GM19372 (cell line): ENCODE measurements at regions not wholly inside any gene's neighbourhood (a gene's known extent, or its start where the extent isn't known, plus 50 kb on each side); places are given as distances from the start of the nearest gene placed in this dataset.

Source experiments
- ATAC-seq: cut with Tn5 transposase; IDR thresholded peaks from one replicate; pipeline ENCODE4 v1.9.1; 2021; ENCODE audit warnings: mild to moderate bottlenecking, low read depth, moderate library complexity; ENCODE audit not compliant: unreplicated experiment

DNA sequence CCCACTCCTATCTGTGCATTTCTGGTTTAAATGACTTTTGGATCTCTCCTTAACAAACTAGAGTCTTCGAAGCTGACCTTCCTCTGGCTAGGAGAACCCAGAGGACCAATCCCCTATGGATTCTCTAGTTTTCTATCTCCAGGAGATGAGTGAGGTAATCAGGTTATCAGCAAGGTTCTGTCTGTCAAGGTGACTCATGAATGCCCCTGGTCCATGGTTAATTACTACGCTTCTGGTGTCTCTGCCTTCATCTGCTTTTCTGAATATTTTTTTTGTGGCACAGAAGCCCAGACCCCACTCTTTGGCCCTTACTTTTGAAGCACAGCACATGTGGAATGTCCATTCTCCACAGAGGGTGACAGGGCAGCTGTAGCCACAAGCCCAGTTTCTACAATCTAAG is 897.9 kb upstream of the KLHL29 start:
- no peak for ATAC-seq

DNA sequence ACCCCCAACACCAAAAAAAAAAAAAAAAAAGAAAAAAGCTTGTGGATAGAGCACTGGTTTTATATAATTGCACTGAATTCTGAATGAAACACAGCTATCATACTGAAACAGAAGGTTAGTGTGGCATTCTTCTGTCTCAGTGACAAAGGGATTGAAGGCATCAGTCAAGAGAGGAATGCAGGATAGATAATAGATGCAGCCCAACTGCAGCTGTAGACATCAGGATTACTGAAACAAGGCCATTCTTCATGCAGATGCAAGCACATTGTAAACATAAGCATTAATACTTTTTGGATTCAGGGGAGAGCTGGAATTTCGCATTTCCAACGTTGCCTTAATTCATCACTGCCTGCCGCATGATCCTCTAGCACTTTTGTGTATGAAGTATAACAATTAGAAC is 897.4 kb upstream of the KLHL29 start:
- ATAC-seq = no peak

DNA sequence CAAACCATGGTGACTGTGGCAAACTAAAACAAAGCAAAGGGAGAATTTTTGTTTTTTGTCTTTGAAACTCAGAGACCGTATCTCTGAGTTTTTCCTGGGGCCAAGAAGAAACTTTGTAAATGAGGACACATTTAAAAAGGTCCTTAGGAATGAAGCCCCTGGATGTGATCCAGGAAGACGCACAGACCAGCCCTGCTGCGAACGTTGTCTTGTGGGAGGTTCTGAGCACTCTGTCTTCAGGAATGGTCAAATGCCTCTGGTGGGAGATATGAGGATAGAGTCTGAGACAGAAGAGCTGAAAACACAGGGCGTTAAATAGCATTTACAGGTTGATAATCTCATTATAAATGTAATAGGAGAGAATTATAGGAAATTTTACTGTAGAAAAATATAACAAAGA is 893.5 kb upstream of the KLHL29 start:
- no peak for ATAC-seq

DNA sequence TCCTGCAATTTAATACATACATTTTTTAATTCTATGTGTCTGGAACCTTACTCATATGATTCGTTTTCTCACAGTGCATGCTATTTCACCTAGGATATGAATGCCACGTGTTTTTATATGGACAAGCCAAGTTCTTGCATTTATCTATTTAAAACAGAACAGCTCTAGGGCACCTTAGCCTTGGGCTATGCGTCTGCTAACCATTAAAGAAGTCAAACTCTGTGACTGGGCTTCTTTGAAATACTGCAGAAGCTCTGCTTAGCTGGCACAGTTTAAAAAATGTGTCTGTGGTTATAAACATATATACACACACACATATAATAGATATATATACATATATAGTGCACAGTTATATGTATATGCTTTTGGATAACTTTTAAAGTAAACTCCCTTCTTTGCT is 890.8 kb upstream of the KLHL29 start:
- no peak for ATAC-seq

DNA sequence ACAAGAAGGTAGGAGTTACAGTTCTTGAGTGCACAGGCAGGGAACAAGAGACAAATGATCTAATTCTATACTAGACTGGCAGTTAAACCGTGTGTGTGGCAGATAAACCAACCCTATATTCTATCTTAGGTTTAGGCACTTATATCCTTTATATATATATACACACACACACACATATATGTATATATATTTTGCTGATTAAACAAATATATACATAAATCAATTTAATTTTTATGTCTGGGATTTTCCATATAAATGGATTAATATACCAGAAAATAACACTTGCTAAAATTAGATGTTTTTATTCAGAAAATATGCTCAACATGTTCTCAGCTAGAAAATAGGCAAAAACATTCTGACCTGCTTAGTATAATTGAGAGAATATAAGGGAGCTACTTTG is 887.9 kb upstream of the KLHL29 start:
- ATAC-seq = no peak

DNA sequence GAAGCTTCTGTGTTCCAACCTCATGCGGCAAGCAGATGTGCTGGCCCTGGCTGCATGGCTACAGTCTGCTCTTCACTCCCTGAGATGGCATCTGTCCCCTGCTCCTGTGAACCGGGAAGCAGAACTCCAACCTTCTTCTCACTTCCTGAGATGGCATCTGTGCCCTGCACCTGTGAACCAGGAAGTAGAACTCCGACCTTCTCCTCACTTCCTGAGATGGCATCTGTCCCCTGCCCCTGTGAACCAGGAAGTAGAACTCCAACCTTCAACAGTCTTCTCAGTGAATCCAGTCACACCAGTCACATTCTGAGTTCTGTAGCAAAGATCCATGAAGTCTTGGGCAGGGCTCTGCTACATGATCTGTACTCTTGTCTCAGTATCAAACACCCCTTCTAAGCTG is 887.2 kb upstream of the KLHL29 start:
- no peak for ATAC-seq

DNA sequence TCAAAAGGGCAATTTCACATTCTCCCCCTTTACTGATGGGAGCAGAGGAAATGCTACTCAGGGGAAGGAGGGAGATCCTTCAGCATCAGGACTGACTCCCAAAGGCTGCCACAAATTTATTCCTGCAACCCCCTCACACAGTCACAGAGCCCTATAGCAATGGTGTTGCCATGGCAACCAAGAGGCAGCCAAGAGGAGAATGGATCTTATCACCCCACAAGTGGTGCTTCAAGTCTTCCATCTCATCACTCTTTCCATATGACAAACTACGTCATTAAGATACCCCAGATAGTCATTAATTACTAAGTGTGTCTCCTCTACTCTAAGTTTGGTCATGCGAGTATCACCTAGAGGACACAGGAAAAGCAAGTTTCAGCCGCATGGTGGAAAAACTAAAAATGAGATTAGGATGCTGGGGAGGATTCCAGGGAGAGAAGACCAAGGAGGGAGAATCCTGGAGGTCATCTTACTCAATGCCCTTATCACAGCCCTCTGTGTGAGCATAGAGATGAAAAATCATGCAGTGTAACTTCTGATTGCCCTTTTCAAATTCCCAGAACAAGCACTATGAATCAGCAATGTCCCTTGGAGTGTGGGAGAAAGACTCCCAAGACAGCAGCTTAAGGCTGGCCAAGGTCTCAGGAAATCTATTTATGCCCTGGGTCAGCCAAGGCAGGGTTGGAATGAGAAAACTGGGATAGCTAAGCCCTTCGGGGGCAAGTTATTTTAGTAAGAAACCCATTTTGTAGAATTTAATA is 885.7 kb upstream of the KLHL29 start:
- no peak for ATAC-seq

DNA sequence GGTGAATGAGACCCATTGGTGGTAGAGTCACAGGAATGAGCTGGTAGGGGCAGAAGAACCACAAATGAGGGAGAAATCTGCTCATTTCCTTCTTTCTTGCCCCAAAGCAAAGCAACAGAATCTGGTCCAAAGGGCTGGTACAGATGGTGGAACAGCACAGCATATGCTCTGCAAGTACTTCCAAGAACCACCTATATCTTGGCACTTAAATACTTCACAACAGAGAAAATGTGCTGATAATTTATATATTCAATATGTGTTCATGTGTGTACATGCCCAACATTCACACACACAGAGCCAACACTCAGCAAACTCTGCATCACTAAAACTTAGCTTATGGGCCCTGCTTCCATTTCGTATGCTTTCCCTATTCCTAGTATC is 884.4 kb upstream of the KLHL29 start:
- no peak for ATAC-seq

DNA sequence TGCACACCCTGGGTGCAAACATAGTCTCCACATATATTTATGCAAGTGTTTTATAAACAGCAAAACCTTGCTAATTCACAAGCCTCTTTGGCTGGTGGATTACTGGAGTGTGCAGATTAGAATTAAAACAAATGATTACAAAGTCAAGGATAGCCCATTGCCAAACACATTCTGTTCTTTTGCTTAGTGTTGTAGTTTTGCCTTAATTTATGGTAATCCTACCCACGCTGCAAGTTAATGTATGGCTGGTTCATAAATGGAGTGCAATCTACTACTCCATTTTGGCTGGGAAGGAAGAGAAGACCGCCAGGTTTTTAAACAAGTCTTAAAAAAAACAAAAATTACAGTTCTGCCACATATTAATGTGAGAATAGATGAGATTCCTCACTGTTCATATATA is 883.1 kb upstream of the KLHL29 start:
- no peak for ATAC-seq

DNA sequence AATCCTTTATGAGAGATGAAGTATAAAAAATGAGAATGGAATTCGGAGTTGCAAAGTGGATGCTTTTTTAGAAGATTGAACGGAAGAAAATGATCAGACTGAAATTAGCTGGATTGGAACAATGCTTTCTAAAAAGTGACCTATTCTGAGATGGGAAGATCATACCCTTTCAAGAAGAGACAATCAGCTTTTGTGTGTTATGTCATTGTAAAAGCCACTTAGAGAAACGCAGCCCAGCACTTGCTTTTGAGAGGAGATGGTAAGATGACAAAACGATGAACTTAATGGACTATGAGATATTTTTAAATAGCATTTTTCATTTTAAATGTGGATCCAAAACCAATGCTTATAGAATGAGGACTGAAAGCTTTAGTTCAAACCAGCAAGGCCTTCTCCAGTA is 871.4 kb upstream of the KLHL29 start:
- no peak for ATAC-seq

DNA sequence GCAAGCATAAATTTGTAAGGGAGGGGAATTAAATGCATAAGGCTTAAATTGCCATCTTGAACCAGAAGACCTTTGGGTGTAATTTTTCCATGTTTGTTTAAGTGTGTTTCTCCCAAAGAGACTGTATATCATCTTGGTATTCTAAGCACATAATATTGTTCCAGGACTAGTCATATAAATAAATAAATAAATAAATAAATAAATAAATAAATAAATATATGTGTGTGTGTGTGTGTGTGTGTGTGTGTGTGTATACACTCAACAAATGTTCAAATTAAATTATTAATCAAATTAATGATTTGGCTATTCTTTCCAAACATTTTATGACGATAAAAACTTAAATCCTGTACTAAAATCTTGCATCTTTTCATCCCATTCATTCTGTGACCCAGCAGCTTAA is 867.8 kb upstream of the KLHL29 start:
- ATAC-seq = no peak

DNA sequence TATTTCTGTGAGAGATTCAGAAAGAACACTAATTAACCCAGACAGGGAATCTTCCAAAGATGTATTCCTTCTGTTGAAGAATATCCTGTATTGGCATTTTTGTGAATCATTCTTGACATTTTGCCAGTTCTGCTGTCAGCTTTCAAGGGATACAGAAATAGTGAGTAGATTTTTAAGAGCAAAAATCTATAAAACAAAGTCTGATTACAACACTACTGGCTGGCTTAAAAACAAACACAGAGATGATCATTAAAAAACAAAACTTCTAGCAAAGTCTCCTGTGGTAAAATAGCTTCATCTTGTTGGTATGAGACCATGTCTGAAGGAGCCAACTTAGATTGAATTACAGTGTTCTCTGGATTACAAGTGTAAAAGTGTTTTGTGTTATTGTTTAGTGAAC is 866.3 kb upstream of the KLHL29 start:
- ATAC-seq = no peak

DNA sequence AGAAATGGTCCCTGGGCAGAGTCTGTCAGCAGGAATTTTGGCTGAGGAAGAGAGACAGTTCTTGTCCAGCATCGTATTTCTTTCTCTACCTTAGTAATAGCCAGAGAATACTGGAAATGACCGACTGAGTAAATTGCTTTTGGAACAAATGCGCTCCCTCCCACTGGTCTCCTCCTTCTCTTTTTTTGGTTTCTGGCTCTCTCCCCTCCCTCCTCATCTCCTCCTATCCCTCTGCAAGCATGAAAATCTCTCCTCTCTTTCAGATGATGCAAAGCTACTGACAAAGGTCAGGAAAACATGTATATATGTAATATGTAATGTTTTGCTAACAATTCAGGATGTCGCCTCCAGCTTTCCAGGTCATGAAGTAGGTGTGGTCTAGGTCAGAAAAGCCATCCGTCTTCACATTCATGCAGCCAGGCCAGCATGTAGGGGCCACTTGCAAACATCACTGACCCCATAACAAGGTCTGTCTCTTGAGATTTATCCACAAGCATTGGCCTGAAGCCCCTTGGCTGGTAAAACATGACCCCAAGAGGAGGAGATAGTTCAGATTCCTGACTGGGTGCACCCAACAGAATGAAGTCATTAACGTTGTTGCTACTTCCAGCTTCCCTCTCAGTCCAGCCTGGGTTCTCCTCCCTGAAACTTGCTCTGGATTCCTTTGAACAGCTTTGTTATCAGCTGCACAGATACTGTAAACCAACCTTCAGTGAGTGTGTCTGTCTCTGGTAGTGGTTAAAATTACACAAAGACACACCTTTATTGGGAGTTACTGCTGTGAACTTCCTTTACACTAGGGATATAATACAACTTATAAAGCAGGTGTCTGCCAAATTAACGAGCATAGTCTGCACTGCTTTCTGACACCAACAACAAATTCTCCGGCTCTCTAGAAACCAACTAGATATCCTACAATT is 864.4 kb upstream of the KLHL29 start:
- ATAC-seq = no peak

DNA sequence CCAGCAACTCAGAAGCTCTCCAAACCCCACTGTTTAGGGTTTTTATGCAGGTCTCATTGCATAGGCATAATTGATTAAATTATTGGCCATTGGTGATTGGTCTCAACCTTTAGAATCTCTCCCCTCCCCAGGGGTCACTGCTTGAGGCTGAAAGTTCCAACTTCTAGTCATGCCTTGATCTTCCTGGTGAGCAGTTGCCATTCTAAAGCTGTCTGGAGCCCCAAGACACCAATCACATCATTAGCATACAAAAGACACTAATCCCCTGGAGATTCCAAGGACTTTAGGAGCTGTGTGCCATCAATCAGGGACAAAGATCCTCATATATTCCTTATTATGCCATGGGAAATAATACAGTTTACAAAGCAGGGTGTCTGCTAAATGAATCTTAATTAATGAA is 863.4 kb upstream of the KLHL29 start:
- no peak for ATAC-seq

DNA sequence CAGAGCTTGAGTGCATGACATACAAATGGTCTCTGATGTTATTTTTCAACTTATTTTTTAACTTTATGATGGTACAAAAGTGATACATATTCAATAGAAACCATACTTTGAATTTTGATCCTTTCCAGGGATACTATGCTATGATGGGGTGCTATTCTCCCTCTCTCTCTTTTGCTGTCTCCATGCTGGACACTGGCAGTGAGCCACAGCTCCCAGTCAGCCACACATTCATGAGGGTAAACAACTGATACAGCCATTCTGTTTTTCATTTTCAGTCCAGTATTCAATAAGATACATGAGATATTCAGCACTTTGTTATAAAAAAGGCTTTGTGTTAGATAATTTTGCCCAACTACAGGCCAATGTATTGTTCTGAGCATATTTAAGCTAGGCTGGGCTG is 859.3 kb upstream of the KLHL29 start:
- ATAC-seq = no peak

DNA sequence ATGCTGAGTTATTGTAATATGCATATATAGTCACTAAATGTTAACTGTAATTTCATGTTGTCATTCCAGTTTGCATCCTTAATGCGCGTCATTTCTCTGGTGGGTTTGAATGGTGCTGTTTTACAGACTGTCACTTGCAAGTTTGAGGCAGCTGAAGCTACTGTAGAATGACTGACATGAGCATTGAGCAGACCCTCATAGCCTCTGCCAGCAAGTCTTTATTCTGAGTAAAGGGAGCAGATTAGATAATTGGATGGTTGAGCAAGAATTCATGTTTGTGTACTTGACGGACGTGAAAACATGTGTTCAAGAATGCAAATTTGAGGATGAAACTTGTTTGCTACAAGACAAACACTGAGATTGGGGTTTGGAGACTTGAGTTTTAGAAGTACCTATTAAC is 854.8 kb upstream of the KLHL29 start:
- ATAC-seq = no peak

DNA sequence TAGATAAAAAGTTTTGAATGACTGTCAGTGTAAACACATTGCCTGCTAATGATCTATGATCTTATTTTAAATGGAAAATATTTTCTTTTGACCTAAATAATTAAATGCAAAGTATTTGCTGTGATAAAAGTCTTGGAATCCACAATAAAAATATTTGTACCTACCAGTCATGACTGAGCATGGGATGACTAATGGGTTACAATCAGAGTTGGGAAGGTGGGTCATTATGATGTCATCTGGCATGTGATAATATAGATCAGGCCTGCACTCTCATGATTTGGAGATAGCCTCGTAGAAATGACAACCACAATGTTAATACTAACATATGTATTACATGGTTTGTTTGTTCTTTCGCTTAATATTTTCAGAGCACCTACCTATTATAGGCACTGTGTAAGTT is 848.8 kb upstream of the KLHL29 start:
- no peak for ATAC-seq

DNA sequence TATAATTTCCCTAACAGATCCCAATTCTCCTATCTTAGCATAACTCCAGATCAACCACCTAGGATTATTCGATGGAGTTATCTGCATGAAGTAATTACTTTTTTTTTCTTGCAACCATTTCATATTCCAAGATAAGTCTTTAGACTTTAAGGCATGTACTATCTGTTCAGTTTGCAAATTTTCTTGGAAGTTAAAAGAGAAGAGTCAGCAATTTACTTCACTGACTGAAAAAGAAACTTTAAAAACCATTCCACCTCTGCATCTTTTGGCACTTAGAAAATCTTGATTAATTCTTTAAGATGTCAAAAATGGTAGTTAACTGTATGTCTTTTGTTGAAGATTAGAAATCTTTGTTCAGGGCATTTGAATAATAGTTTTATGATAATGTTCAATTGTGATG is 830.5 kb upstream of the KLHL29 start:
- ATAC-seq = no peak

DNA sequence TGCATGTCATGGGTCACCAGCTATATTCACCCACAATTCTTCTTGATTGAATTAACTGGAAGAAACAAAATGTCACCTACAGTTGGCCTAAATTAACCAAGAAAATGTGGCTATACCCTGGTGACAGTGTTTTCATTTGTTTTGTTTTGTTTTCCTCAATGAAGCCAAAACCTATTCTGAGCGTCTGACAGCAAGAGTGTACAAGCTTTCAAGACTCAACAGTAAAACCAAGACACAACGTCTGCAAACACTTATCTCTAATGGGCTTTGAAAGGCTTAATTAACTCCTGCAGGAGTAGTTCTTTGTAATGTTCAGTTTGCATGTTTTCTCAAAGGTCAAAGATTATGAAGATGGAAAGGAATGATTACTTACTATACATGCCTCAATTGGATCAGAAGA is 827.6 kb upstream of the KLHL29 start:
- no peak for ATAC-seq

DNA sequence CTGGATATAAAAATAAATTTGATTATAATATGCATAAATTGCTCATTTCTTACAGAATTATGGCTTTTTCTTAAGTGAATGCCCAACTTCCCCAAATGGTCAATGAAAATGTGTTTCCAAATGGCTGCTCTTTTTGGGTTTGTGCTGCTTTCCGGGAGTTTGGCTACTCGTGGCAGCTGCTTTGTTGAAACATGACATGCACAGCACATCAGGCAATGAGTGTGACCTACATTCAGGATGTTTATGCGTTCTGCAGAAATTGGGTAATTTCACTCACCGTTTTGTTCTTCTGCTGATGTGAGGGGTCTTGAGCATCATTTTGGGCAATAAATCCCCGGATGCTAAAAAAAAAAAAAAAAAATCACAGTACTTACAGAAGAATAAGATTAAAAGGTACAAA is 825.0 kb upstream of the KLHL29 start:
- ATAC-seq = no peak

DNA sequence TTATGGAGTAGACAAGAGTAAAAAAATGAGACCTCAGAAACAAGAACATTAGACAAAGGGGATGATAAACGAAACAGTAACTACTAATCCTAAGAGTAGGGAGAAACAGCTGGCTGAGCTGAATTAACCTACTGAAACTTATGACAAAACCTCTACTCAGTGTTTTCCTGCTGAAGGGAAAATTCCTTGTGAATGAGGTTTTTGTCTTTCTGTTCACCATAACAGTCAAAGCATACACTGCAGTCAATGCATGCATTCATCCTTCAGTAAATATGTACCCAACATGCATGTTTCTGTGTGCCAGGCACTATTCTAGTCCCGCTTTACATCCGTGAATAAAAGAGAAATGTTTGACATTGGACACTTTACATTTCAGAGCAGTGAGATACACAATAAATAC is 805.6 kb upstream of the KLHL29 start:
- ATAC-seq = no peak

DNA sequence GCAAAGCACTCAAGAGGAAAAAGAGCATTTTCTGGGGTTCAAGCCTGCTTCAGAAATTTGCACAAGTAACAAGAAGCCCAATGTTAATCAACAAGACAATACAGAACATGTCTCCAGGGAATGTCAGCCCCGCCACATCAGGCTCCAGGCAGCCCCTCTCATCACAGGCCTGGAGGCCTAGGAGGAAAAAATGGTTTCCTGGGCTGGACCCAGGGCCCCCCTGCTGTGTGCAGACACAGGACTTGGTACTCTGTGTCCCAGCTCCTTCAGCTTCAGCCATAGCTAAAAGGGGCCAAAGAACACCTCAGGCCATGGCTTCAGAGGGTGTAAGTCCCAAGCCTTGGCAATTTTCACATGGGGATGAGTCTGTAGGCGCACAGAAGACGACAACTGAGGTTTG is 802.9 kb upstream of the KLHL29 start:
- no peak for ATAC-seq
